ENCODE measurements at regions not wholly inside any gene's neighbourhood (a gene's known extent, or its start where the extent isn't known, plus 50 kb on each side); places are given as distances from the start of the nearest gene placed in this dataset.

DNA sequence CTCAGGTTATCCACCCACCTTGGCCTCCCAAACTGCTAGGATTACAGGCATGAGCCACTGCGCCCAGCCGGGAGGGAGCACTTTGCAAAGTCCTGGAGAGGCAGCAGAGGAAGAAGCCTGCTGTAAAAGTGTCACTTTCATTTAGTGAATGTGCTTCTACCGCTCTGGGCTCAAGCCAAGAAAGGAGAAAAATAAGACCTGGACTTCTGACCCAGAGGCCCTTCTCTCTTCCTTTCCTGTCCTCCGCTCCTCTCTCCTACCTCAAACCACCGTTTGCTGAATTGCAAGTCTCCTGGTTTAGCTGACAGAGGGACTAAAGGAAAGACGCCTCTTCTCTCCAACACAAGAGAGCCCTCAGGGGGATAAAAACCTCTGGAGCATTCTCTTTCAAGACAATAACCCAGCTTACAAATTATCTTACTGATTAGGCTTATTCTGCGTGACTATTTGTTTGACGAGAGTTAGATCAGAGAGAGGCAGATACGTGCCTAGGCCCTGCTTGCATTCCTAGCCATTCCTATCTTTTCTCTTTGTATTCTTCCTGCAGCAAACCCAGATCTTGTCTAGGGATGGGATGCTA, 84.2 kb upstream of the SLC22A23 start:
- H3K79me2 ChIP-seq (replicated peaks; ENCODE audit: insufficient read depth): no peaks in the 10 kb centered on the region
- no peaks in the 10 kb centered on the region for H3F3A ChIP-seq (replicated peaks; ENCODE audit: low read depth)
- 0 out of 2 replicates have a peak overlapping the region, but pooled peaks have one; percentile 30 for H2AFZ ChIP-seq
- no peaks in the 10 kb centered on the region for H3K36me3 ChIP-seq (ENCODE audit: insufficient read depth)
- Mint-ChIP-seq H3K27ac (no peak overlapping the region), H3K36me3 (ENCODE audit: low read depth) (no peaks in the 10 kb centered on the region), H3K9me3 (no peaks in the 10 kb centered on the region), H3K4me3 (no peak overlapping the region), H3K4me1 (no peaks in the 10 kb centered on the region; the same call in 2 of the 3 replicates), H3K27me3 (ENCODE audit: insufficient read depth, low read depth, poor library complexity) (peaks cover 10% of the 10 kb centered on the region)
- H3K9me2 ChIP-seq (ENCODE audit: insufficient read depth): no peaks in the 10 kb centered on the region
- no peak overlapping the region for H3K4me3 ChIP-seq
- H4K20me1 ChIP-seq (replicated peaks; ENCODE audit: insufficient read depth): no peaks in the 10 kb centered on the region
- no peaks in the 10 kb centered on the region for H3K27me3 ChIP-seq (ENCODE audit: insufficient read depth)
- no peak overlapping the region for H3K4me2 ChIP-seq
- H3K27ac ChIP-seq (ENCODE audit: low read depth): no peak overlapping the region
- no peaks in the 10 kb centered on the region for H3K4me1 ChIP-seq (ENCODE audit: insufficient read depth)
- DNase-seq (ENCODE audit: low spot score): no peak
- ATAC-seq: no peak
- TF ChIP-seq ZNF331 (CRISPR knock-in tag; IDR thresholded peaks at IDR 0.05; ENCODE audit: low read depth) (no peak), STAT1 (IDR thresholded peaks at IDR 0.05; ENCODE audit: unreplicated experiment) (no peak), NANOG (IDR thresholded peaks at IDR 0.05; ENCODE audit: borderline replicate concordance) (no peak), POLR2AphosphoS5 (IDR thresholded peaks at IDR 0.05; ENCODE audit: low read depth) (no peak), EZH2phosphoT487 (IDR thresholded peaks at IDR 0.05; ENCODE audit: unreplicated experiment) (no peak), EZH2 (IDR thresholded peaks at IDR 0.05; ENCODE audit: low read depth, unreplicated experiment) (no peak), JUNB (IDR thresholded peaks at IDR 0.05; ENCODE audit: unreplicated experiment) (no peak), CREB1 (CRISPR knock-in tag; IDR thresholded peaks at IDR 0.05; ENCODE audit: low read depth) (no peak), ZNF114 (CRISPR knock-in tag; IDR thresholded peaks at IDR 0.05) (no peak)
- TF ChIP-seq, protein P1, sequence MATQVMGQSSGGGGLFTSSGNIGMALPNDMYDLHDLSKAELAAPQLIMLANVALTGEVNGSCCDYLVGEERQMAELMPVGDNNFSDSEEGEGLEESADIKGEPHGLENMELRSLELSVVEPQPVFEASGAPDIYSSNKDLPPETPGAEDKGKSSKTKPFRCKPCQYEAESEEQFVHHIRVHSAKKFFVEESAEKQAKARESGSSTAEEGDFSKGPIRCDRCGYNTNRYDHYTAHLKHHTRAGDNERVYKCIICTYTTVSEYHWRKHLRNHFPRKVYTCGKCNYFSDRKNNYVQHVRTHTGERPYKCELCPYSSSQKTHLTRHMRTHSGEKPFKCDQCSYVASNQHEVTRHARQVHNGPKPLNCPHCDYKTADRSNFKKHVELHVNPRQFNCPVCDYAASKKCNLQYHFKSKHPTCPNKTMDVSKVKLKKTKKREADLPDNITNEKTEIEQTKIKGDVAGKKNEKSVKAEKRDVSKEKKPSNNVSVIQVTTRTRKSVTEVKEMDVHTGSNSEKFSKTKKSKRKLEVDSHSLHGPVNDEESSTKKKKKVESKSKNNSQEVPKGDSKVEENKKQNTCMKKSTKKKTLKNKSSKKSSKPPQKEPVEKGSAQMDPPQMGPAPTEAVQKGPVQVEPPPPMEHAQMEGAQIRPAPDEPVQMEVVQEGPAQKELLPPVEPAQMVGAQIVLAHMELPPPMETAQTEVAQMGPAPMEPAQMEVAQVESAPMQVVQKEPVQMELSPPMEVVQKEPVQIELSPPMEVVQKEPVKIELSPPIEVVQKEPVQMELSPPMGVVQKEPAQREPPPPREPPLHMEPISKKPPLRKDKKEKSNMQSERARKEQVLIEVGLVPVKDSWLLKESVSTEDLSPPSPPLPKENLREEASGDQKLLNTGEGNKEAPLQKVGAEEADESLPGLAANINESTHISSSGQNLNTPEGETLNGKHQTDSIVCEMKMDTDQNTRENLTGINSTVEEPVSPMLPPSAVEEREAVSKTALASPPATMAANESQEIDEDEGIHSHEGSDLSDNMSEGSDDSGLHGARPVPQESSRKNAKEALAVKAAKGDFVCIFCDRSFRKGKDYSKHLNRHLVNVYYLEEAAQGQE (IDR thresholded peaks at IDR 0.05; ENCODE audit: unreplicated experiment): no peak
- TF ChIP-seq, protein P2, sequence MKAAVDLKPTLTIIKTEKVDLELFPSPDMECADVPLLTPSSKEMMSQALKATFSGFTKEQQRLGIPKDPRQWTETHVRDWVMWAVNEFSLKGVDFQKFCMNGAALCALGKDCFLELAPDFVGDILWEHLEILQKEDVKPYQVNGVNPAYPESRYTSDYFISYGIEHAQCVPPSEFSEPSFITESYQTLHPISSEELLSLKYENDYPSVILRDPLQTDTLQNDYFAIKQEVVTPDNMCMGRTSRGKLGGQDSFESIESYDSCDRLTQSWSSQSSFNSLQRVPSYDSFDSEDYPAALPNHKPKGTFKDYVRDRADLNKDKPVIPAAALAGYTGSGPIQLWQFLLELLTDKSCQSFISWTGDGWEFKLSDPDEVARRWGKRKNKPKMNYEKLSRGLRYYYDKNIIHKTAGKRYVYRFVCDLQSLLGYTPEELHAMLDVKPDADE (IDR thresholded peaks at IDR 0.05): no peak
- TF ChIP-seq, protein P3, sequence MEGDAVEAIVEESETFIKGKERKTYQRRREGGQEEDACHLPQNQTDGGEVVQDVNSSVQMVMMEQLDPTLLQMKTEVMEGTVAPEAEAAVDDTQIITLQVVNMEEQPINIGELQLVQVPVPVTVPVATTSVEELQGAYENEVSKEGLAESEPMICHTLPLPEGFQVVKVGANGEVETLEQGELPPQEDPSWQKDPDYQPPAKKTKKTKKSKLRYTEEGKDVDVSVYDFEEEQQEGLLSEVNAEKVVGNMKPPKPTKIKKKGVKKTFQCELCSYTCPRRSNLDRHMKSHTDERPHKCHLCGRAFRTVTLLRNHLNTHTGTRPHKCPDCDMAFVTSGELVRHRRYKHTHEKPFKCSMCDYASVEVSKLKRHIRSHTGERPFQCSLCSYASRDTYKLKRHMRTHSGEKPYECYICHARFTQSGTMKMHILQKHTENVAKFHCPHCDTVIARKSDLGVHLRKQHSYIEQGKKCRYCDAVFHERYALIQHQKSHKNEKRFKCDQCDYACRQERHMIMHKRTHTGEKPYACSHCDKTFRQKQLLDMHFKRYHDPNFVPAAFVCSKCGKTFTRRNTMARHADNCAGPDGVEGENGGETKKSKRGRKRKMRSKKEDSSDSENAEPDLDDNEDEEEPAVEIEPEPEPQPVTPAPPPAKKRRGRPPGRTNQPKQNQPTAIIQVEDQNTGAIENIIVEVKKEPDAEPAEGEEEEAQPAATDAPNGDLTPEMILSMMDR (conservative IDR thresholded peaks at IDR 0.05; ENCODE audit: low read depth in 2 of 2): no peak
- TF ChIP-seq, protein P4, sequence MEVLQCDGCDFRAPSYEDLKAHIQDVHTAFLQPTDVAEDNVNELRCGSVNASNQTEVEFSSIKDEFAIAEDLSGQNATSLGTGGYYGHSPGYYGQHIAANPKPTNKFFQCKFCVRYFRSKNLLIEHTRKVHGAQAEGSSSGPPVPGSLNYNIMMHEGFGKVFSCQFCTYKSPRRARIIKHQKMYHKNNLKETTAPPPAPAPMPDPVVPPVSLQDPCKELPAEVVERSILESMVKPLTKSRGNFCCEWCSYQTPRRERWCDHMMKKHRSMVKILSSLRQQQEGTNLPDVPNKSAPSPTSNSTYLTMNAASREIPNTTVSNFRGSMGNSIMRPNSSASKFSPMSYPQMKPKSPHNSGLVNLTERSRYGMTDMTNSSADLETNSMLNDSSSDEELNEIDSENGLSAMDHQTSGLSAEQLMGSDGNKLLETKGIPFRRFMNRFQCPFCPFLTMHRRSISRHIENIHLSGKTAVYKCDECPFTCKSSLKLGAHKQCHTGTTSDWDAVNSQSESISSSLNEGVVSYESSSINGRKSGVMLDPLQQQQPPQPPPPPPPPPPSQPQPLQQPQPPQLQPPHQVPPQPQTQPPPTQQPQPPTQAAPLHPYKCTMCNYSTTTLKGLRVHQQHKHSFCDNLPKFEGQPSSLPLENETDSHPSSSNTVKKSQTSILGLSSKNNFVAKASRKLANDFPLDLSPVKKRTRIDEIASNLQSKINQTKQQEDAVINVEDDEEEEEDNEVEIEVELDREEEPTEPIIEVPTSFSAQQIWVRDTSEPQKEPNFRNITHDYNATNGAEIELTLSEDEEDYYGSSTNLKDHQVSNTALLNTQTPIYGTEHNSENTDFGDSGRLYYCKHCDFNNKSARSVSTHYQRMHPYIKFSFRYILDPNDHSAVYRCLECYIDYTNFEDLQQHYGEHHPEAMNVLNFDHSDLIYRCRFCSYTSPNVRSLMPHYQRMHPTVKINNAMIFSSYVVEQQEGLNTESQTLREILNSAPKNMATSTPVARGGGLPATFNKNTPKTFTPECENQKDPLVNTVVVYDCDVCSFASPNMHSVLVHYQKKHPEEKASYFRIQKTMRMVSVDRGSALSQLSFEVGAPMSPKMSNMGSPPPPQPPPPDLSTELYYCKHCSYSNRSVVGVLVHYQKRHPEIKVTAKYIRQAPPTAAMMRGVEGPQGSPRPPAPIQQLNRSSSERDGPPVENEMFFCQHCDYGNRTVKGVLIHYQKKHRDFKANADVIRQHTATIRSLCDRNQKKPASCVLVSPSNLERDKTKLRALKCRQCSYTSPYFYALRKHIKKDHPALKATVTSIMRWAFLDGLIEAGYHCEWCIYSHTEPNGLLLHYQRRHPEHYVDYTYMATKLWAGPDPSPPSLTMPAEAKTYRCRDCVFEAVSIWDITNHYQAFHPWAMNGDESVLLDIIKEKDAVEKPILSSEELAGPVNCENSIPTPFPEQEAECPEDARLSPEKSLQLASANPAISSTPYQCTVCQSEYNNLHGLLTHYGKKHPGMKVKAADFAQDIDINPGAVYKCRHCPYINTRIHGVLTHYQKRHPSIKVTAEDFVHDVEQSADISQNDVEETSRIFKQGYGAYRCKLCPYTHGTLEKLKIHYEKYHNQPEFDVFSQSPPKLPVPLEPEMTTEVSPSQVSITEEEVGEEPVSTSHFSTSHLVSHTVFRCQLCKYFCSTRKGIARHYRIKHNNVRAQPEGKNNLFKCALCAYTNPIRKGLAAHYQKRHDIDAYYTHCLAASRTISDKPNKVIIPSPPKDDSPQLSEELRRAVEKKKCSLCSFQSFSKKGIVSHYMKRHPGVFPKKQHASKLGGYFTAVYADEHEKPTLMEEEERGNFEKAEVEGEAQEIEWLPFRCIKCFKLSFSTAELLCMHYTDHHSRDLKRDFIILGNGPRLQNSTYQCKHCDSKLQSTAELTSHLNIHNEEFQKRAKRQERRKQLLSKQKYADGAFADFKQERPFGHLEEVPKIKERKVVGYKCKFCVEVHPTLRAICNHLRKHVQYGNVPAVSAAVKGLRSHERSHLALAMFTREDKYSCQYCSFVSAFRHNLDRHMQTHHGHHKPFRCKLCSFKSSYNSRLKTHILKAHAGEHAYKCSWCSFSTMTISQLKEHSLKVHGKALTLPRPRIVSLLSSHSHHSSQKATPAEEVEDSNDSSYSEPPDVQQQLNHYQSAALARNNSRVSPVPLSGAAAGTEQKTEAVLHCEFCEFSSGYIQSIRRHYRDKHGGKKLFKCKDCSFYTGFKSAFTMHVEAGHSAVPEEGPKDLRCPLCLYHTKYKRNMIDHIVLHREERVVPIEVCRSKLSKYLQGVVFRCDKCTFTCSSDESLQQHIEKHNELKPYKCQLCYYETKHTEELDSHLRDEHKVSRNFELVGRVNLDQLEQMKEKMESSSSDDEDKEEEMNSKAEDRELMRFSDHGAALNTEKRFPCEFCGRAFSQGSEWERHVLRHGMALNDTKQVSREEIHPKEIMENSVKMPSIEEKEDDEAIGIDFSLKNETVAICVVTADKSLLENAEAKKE (CRISPR knock-in tag; IDR thresholded peaks at IDR 0.05): no peak
